ENCODE measurements at regions not wholly inside any gene's neighbourhood (a gene's known extent, or its start where the extent isn't known, plus 50 kb on each side); places are given as distances from the start of the nearest gene placed in this dataset.

- Histone ChIP-seq H3K4me1 (no peaks in the 10 kb centered on the region), H3K4me3 (ENCODE audit: low read depth, low read length) (no peak overlapping the region), H3K27me3 (0 out of 2 replicates have a peak, but pooled peaks cover 3% of the 10 kb centered on the region), H3K9me3 (no peaks in the 10 kb centered on the region), H3K36me3 (no peaks in the 10 kb centered on the region)
- TF ChIP-seq CTCF (IDR thresholded peaks at IDR 0.05; ENCODE audit: low read depth, low read length) = no peak
- DNase-seq = no peak
These were observed 212.7 kb upstream of the C1QTNF7 start for GRCh38 chr4:15215109-15215508.

- no peaks in the 10 kb centered on the region for H3K9me3 ChIP-seq
- H3K4me3 ChIP-seq (ENCODE audit: low read depth, low read length) = no peak overlapping the region
- no peaks in the 10 kb centered on the region for H3K36me3 ChIP-seq
- no peak for DNase-seq
- no peaks in the 10 kb centered on the region for H3K4me1 ChIP-seq
- no peak for TF ChIP-seq CTCF (IDR thresholded peaks at IDR 0.05; ENCODE audit: low read depth, low read length)
- H3K27me3 ChIP-seq = no peaks in the 10 kb centered on the region
These were observed 201.6 kb upstream of the C1QTNF7 start for GRCh38 chr4:15226203-15226602.

GRCh38 chr4:15231265-15232091 lies 196.4 kb upstream of the C1QTNF7 start:
- H3K27me3 ChIP-seq = no peaks in the 10 kb centered on the region
- H3K9me3 ChIP-seq = no peaks in the 10 kb centered on the region
- H3K4me1 ChIP-seq = no peaks in the 10 kb centered on the region
- peak; percentile 77 for TF ChIP-seq CTCF (IDR thresholded peaks at IDR 0.05; ENCODE audit: low read depth, low read length)
- H3K36me3 ChIP-seq = no peaks in the 10 kb centered on the region
- DNase-seq = peak; percentile 77
- no peak overlapping the region for H3K4me3 ChIP-seq (ENCODE audit: low read depth, low read length)

GRCh38 chr4:15232366-15233263 lies 195.2 kb upstream of the C1QTNF7 start:
- no peak for DNase-seq
- no peak for TF ChIP-seq CTCF (IDR thresholded peaks at IDR 0.05; ENCODE audit: low read depth, low read length)
- no peaks in the 10 kb centered on the region for H3K27me3 ChIP-seq
- H3K36me3 ChIP-seq = no peaks in the 10 kb centered on the region
- H3K4me1 ChIP-seq = no peaks in the 10 kb centered on the region
- no peaks in the 10 kb centered on the region for H3K9me3 ChIP-seq
- no peak overlapping the region for H3K4me3 ChIP-seq (ENCODE audit: low read depth, low read length)

GRCh38 chr4:15233264-15233597 lies 194.6 kb upstream of the C1QTNF7 start:
- Histone ChIP-seq H3K36me3 (no peaks in the 10 kb centered on the region), H3K27me3 (no peaks in the 10 kb centered on the region), H3K9me3 (no peaks in the 10 kb centered on the region), H3K4me3 (ENCODE audit: low read depth, low read length) (no peak overlapping the region), H3K4me1 (no peaks in the 10 kb centered on the region)
- no peak for TF ChIP-seq CTCF (IDR thresholded peaks at IDR 0.05; ENCODE audit: low read depth, low read length)
- DNase-seq = no peak

GRCh38 chr4:15233626-15234025 lies 194.2 kb upstream of the C1QTNF7 start:
- Histone ChIP-seq H3K4me3 (ENCODE audit: low read depth, low read length) (no peak overlapping the region), H3K4me1 (no peaks in the 10 kb centered on the region), H3K27me3 (no peaks in the 10 kb centered on the region), H3K36me3 (no peaks in the 10 kb centered on the region), H3K9me3 (no peaks in the 10 kb centered on the region)
- no peak for TF ChIP-seq CTCF (IDR thresholded peaks at IDR 0.05; ENCODE audit: low read depth, low read length)
- DNase-seq = no peak
